ENCODE measurements at regions not wholly inside any gene's neighbourhood (a gene's known extent, or its start where the extent isn't known, plus 50 kb on each side); places are given as distances from the start of the nearest gene placed in this dataset.
A peak's percentile ranks its signal among the peaks of the same experiment; 100 is the strongest.

- TF ChIP-seq ZMIZ1 (IDR thresholded peaks at IDR 0.05; ENCODE audit: low read depth in 2 of 2, low read length in 2 of 2) (peak in 1 of 2 experiments; percentile 91; a peak in 2 of 4 replicates), ZNF232 (CRISPR knock-in tag; IDR thresholded peaks at IDR 0.05) (no peak), HMG20B (CRISPR knock-in tag; IDR thresholded peaks at IDR 0.05) (no peak), NR1H2 (CRISPR knock-in tag; IDR thresholded peaks at IDR 0.05) (no peak), RBM22 (IDR thresholded peaks at IDR 0.05; ENCODE audit: low read depth, low read length, poor library complexity, severe bottlenecking) (no peak), ZFPM2 (CRISPR knock-in tag; IDR thresholded peaks at IDR 0.05) (no peak), PHB2 (IDR thresholded peaks at IDR 0.05; ENCODE audit: low read depth) (peak; percentile 10; the same call in 1 of the 2 replicates), PPARD (CRISPR knock-in tag; IDR thresholded peaks at IDR 0.05) (no peak), ZNF212 (CRISPR knock-in tag; IDR thresholded peaks at IDR 0.05) (no peak), ATF3 (IDR thresholded peaks at IDR 0.05) (peak; percentile 72; the same call in 1 of the 2 replicates), ATF3 (CRISPR knock-in tag; conservative IDR thresholded peaks at IDR 0.05) (no peak), GATA2 (CRISPR knock-in tag; IDR thresholded peaks at IDR 0.05) (peak; percentile 85), TAL1 (IDR thresholded peaks at IDR 0.05) (peak; percentile 93), ZNF766 (CRISPR knock-in tag; conservative IDR thresholded peaks at IDR 0.05) (peak; percentile 51; the same call in 1 of the 2 replicates), CBFA2T2 (conservative IDR thresholded peaks at IDR 0.05) (peak; percentile 79), ZNF449 (CRISPR knock-in tag; IDR thresholded peaks at IDR 0.05) (no peak), POLR2AphosphoS5 (IDR thresholded peaks at IDR 0.05; ENCODE audit: control insufficient read depth, insufficient read depth, low read depth, low read length) (peak; percentile 65; the same call in 1 of the 2 replicates), ZNF165 (CRISPR knock-in tag; IDR thresholded peaks at IDR 0.05; ENCODE audit: borderline replicate concordance) (no peak), ZNF79 (CRISPR knock-in tag; IDR thresholded peaks at IDR 0.05; ENCODE audit: low read depth) (no peak), GTF2A2 (tag; IDR thresholded peaks at IDR 0.05) (no peak), PML (IDR thresholded peaks at IDR 0.05; ENCODE audit: low read length) (peak; percentile 92), CSDE1 (IDR thresholded peaks at IDR 0.05) (no peak), SRSF1 (IDR thresholded peaks at IDR 0.05; ENCODE audit: low read depth, low read length) (no peak), RBM34 (IDR thresholded peaks at IDR 0.05; ENCODE audit: borderline replicate concordance, insufficient read depth, low read length) (no peak), ETV1 (tag; conservative IDR thresholded peaks at IDR 0.05; ENCODE audit: low read depth) (0 out of 2 replicates have a peak, but pooled peaks have one; percentile 36)
Measured at GRCh38 chr2:134148843-134149472, 104.9 kb upstream of the MGAT5 start (continued).
